GM13976 (cell line): ENCODE measurements at regions not wholly inside any gene's neighbourhood (a gene's known extent, or its start where the extent isn't known, plus 50 kb on each side); places are given as distances from the start of the nearest gene placed in this dataset.
"Not testable (repeated sequence)": the region's sequence is repeated elsewhere in the genome, so short reads cannot be mapped to it uniquely, and the experiment has no call there.

Source experiments
- DNase-seq: peaks from one replicate; pipeline ENCODE4 v3.0.0; 2012; ENCODE audit warnings: low spot score
- in situ Hi-C: fragments of 300-500 bp; cut with MboI; formaldehyde crosslinking; loops from one replicate; pipeline ENCODE4 v1.12.0; 2022; ENCODE audit warnings: low sequenced_read_pairs, mixed read lengths, inconsistent platforms; ENCODE audit not compliant: unreplicated experiment
- TF ChIP-seq, protein P1 (sequence below): IDR thresholded peaks from 2 replicates; pipeline ENCODE4 v1.5.1; 2012; ENCODE audit warnings: borderline replicate concordance, mild to moderate bottlenecking; ENCODE audit not compliant: insufficient read depth; ENCODE audit errors: extremely low read depth, missing control alignments, control extremely low read depth

DNA sequence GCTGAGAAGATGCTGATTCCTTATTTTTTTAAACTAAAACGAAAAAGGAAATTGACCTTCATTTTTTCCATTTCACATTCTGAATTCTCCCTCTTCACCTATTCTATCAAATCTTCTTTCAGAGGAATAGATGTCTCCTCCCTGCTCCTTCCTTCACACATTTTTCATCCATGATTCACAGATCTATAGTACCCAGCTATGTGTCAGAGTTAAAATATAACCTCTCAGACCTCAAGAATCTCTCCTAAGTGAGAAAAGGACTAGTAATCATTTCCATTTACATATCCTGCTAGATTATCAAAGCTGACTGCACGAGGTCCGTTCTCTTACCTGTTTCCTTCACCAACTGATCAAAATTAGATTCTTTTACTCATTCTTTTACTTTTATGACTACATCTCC lies 1297.6 kb upstream of the ALCAM start:
- in situ Hi-C loops = no loop called here
- no peak for DNase-seq

DNA sequence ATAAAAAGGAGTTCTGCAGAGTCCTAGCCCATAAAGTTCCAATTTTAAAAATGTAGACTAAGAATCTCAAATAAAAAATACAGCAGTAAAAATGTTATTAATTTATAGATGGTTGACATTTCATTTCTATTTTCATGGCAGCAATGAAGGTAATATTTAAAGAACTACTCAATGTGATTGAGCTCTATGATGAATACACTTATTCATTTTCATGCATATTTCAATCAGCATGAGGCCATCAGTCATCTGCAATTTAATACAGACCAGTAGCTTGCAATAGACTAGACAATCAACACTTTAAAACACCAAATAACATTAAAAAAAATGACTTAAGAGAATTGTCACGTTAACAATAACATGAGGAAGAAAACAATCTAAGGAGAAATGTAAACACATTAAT lies 1295.8 kb upstream of the ALCAM start:
- DNase-seq = no peak
- TF ChIP-seq, protein P1, sequence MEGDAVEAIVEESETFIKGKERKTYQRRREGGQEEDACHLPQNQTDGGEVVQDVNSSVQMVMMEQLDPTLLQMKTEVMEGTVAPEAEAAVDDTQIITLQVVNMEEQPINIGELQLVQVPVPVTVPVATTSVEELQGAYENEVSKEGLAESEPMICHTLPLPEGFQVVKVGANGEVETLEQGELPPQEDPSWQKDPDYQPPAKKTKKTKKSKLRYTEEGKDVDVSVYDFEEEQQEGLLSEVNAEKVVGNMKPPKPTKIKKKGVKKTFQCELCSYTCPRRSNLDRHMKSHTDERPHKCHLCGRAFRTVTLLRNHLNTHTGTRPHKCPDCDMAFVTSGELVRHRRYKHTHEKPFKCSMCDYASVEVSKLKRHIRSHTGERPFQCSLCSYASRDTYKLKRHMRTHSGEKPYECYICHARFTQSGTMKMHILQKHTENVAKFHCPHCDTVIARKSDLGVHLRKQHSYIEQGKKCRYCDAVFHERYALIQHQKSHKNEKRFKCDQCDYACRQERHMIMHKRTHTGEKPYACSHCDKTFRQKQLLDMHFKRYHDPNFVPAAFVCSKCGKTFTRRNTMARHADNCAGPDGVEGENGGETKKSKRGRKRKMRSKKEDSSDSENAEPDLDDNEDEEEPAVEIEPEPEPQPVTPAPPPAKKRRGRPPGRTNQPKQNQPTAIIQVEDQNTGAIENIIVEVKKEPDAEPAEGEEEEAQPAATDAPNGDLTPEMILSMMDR = no peak
- in situ Hi-C loops = no loop called here

More for the DNA sequence above, 1297.6 kb upstream of the ALCAM start:
- TF ChIP-seq, protein P1 = no peak

DNA sequence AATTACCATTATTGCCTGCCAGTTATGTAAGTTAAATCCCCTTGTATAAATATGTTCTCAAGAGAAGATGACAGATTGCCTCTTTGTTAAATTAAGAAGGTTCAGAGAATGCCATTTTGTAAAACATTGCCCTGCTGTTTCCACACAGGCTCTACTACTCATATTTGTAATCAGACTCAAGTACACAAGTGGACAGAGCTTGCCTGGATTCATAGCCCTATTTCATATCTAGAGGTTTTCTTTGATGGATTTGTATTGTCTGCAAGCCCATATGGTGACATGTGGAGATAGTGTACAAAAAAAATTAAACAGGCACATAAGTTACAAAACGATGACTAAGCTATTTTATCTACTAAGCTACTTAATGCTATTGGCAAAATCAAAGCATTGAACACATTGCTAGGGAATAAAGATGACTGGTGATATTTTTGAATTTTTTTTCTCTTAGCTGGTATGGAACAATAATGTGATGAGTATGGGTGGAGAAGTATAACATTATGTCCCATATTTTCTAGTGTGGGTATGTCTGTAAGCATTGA lies 1286.6 kb upstream of the ALCAM start:
- TF ChIP-seq, protein P1 = no peak
- in situ Hi-C loops = no loop called here
- no peak for DNase-seq

DNA sequence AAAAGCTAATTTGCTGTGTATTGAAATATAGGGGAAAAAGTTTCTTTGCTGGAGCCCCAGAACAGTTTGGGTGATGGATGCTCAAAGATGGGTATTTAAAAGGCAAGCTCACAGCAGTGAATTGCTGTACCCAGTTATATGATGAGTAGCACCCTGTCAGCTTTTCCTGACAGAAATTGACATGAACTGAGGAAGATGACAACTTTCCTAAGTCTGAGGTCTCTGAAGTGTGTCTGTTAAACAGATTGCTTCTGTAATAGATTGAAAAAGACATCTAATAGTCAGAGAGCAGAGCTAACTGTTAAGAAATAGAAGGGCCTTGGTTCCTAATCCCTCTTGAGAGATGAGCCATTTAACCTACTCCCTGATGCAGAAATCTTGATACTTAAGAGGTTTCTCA lies 1278.0 kb upstream of the ALCAM start:
- TF ChIP-seq, protein P1 = no peak
- DNase-seq = no peak
- in situ Hi-C loops = no loop called here

DNA sequence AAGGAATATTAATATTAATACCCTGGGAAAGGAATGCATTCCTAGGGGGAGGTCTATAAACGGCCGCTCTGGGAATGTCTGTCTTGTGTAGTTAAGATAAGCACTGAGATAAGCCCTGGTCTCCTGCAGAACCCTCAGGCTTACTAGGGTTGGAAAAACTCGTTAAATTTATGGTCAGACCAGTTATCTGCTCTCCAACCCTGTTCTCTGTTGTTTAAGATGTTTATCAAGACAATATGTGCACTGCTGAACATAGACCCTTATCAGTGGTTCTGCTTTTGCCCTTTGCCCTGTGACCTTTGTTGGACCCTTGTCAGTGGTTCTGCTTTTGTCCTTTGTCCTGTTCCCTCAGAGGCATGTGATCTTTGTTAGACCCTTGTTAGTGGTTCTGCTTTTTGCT lies 1276.7 kb upstream of the ALCAM start:
- in situ Hi-C loops, DNase-seq: not testable (repeated sequence)

DNA sequence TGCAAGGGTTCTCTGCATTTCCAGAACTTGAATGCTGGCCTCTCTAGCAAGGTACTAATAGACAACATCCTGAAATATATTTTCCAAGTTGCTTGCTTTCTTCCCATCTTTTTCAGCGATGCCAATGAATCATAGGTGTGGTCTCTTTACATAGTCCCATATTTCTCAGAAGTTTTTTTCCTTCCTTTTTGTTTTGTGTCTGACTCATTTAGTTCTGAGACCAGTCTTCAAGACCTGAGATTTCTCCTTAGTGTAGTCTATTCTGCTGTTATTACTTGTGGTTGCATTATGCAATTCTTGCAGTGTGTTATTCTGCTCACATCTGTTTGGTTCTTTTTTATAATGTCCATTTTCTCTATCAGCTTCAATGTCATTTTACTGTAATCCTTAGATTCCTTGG lies 1265.0 kb upstream of the ALCAM start:
- no peak for DNase-seq
- in situ Hi-C loops = no loop called here
- TF ChIP-seq, protein P1 = no peak

DNA sequence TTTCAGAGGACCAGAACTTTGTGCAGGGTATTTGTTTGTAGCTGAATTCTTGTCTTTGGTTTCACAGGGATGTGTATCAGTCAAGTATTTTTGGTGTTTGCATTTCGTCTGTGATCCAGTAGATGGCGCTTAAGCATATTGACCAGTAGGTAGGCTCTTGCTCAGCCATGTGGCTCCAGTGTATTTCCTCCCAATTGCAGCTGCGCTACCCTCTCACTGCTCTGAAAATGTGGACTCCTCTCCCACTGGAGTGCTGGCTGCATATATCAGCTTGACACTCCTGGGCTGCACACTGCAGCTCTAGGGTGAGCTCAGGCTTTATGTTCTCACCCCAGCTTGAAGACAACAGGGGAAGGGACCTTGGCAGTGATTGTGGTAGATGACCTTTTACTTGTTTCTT lies 1264.3 kb upstream of the ALCAM start:
- TF ChIP-seq, protein P1 = peak; percentile 71
- DNase-seq = peak; percentile 46
- in situ Hi-C loops = no loop called here
